ENCODE measurements at regions not wholly inside any gene's neighbourhood (a gene's known extent, or its start where the extent isn't known, plus 50 kb on each side); places are given as distances from the start of the nearest gene placed in this dataset.

DNA sequence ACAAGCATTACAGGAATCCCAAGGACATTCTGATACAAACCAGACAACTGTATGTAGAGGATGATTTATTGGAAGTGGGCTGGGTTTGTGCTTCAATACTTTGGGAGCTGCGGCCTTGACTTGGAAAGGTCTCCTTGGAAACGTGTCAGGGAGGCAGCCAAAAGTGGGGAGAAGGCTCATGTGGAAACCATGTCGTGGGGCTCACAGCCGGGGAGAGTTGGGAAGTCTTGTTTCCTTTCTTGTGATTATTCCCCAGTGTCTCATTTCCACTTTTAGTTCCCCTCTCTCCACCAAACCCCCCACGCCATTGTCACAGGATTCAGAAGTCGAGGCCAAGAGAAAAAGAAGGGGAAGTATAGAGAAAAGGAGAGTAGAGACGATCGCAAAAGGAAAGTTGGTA lies 53.9 kb upstream of the SFMBT2 start:
- H3K27me3 ChIP-seq: no peaks in the 10 kb centered on the region
- peak; percentile 77 for DNase-seq
- intact Hi-C loops (cut with DNase I; ENCODE audit: low total_unique reads): no loop called here
- no peaks in the 10 kb centered on the region for H3K9me3 ChIP-seq
- WGBS, 2 donors: 31 to 39% methylated on average over 8 of the region's 8 CpGs
- H3K4me1 ChIP-seq: peaks cover 12% of the 10 kb centered on the region
- no peak overlapping the region for H3K4me3 ChIP-seq
- H3K36me3 ChIP-seq (ENCODE audit: low read depth, missing control alignments): no peaks in the 10 kb centered on the region
- TF ChIP-seq POLR2A (IDR thresholded peaks at IDR 0.05): no peak
- TF ChIP-seq, protein P1, sequence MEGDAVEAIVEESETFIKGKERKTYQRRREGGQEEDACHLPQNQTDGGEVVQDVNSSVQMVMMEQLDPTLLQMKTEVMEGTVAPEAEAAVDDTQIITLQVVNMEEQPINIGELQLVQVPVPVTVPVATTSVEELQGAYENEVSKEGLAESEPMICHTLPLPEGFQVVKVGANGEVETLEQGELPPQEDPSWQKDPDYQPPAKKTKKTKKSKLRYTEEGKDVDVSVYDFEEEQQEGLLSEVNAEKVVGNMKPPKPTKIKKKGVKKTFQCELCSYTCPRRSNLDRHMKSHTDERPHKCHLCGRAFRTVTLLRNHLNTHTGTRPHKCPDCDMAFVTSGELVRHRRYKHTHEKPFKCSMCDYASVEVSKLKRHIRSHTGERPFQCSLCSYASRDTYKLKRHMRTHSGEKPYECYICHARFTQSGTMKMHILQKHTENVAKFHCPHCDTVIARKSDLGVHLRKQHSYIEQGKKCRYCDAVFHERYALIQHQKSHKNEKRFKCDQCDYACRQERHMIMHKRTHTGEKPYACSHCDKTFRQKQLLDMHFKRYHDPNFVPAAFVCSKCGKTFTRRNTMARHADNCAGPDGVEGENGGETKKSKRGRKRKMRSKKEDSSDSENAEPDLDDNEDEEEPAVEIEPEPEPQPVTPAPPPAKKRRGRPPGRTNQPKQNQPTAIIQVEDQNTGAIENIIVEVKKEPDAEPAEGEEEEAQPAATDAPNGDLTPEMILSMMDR (IDR thresholded peaks at IDR 0.05): no peak
- peak overlapping the region; percentile 2 to 75 for H3K27ac ChIP-seq

Small RNA genes in the stretch of these regions (small RNA-seq; reads per million reads assigned to genes)
- 0 reads per million in 2 donors for gene RNU6-535P
